Breast epithelium (tissue), 3 donors: ENCODE measurements at regions not wholly inside any gene's neighbourhood (a gene's known extent, or its start where the extent isn't known, plus 50 kb on each side); places are given as distances from the start of the nearest gene placed in this dataset.

Experiments
- CTCF ChIP-seq, 3 donors: fragments of 450-650 bp; IDR thresholded peaks; one replicate each; pipeline ENCODE4 v1.5.1; 2016 to 2017; ENCODE audit warnings: antibody characterized with exemption in 3 of 3, mild to moderate bottlenecking in 3 of 3, moderate library complexity in 3 of 3
- POLR2A ChIP-seq: fragments of 450-650 bp; IDR thresholded peaks from one replicate; pipeline ENCODE4 v1.6.1; 2016; ENCODE audit warnings: antibody characterized with exemption, mild to moderate bottlenecking, moderate library complexity
- POLR2AphosphoS5 ChIP-seq, 3 donors: sonication (generic); formaldehyde crosslinking; IDR thresholded peaks; one replicate each; pipeline ENCODE4 v1.6.1; 2017; ENCODE audit warnings: antibody characterized with exemption in 3 of 3

DNA sequence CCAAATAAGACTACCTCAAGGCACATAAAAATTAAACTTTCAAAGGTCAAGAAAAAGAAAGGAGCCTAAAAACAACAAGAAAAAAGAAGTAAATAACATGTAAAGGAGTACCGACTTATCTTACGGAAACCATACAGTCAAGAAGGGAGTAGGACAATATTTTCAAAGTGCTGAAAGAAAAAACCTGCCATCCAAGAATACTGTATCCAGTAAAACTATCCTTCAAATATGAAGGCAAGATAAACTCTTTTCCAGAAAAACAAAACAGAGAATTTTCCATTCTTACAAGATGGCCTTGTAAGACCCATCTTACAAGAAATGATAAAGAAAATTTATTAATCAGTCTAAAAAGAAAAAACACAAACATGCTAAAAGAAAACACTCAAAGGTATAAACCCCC lies 302.2 kb downstream of the LMBRD1 start:
- TF ChIP-seq POLR2AphosphoS5 (IDR thresholded peaks at IDR 0.05) (no peak), CTCF (IDR thresholded peaks at IDR 0.05) (no peak), POLR2A (no peak)
